ENCODE measurements at regions not wholly inside any gene's neighbourhood (a gene's known extent, or its start where the extent isn't known, plus 50 kb on each side); places are given as distances from the start of the nearest gene placed in this dataset.

GRCh38 chr2:160940699-160941098 lies 219.5 kb upstream of the TANK start:
- TF ChIP-seq CTCF (IDR thresholded peaks at IDR 0.05) (no peak), POLR2A (IDR thresholded peaks at IDR 0.05) (no peak)

Measured in esophagus squamous epithelium (tissue), 4 donors.